Endodermal cell (in vitro differentiated cells): ENCODE measurements at regions not wholly inside any gene's neighbourhood (a gene's known extent, or its start where the extent isn't known, plus 50 kb on each side); places are given as distances from the start of the nearest gene placed in this dataset.

Source experiments
- DNase-seq: peaks from one replicate; pipeline ENCODE4 v3.0.0-alpha.2; 2017
- H3K27ac ChIP-seq: 2 replicates; pipeline ENCODE4 v1.5.1; 2013; ENCODE audit warnings: mild to moderate bottlenecking, low read depth, low read length, moderate library complexity
- H3K27me3 ChIP-seq: 2 replicates; pipeline ENCODE4 v1.6.1; 2013; ENCODE audit warnings: mild to moderate bottlenecking, low read length, moderate library complexity; ENCODE audit not compliant: insufficient read depth, control insufficient read depth, poor library complexity, severe bottlenecking
- H3K36me3 ChIP-seq: 2 replicates; pipeline ENCODE4 v1.7.0; 2013; ENCODE audit warnings: mild to moderate bottlenecking, low read length, moderate library complexity; ENCODE audit not compliant: control insufficient read depth, insufficient read depth
- H3K4me1 ChIP-seq: one replicate; pipeline ENCODE4 v1.7.0; 2013; ENCODE audit warnings: low read length; ENCODE audit not compliant: control insufficient read depth, insufficient read depth
- H3K4me3 ChIP-seq: 2 replicates; pipeline ENCODE4 v1.5.1; 2013; ENCODE audit warnings: mild to moderate bottlenecking, low read length, moderate library complexity
- H3K9ac ChIP-seq: 2 replicates; pipeline ENCODE4 v1.6.1; 2013; ENCODE audit warnings: mild to moderate bottlenecking, low read length, moderate library complexity; ENCODE audit not compliant: poor library complexity, severe bottlenecking; ENCODE audit errors: extremely low read depth
- H3K9me3 ChIP-seq: 2 replicates; pipeline ENCODE4 v1.6.1; 2013; ENCODE audit warnings: mild to moderate bottlenecking, low read length, moderate library complexity; ENCODE audit not compliant: control insufficient read depth
- H3K27ac Mint-ChIP-seq: 2 replicates; pipeline ENCODE4 v1.8.0; 2020; ENCODE audit warnings: mixed read lengths
- H3K27me3 Mint-ChIP-seq: 2 replicates; pipeline ENCODE4 v1.8.0; 2021; ENCODE audit warnings: mild to moderate bottlenecking, mixed read lengths; ENCODE audit not compliant: insufficient read depth
- H3K36me3 Mint-ChIP-seq: 2 replicates; pipeline ENCODE4 v1.8.0; 2020; ENCODE audit warnings: low read depth, mixed read lengths
- H3K4me1 Mint-ChIP-seq: 2 replicates; pipeline ENCODE4 v1.8.0; 2020; ENCODE audit warnings: mixed read lengths
- H3K4me3 Mint-ChIP-seq: 2 replicates; pipeline ENCODE4 v1.8.0; 2020; ENCODE audit warnings: mild to moderate bottlenecking, moderate library complexity, mixed read lengths
- H3K9me3 Mint-ChIP-seq: 2 replicates; pipeline ENCODE4 v1.8.0; 2020; ENCODE audit warnings: mild to moderate bottlenecking, mixed read lengths
- WGBS, 2 experiments: methylation state at CpG; one replicate each; pipeline versions ENCODE4 v1.1.5 to v1.1.7; 2013; ENCODE audit warnings: missing lambda C conversion rate in 2 of 2, mixed read lengths in 1 of 2; ENCODE audit not compliant: insufficient coverage in 1 of 2, insufficient read length in 1 of 2; 5-methylcytosine and 5-hydroxymethylcytosine counted together
- TF ChIP-seq, protein P1 (sequence below): fragments of 200-600 bp; sonication (generic); conservative IDR thresholded peaks from 2 replicates; pipeline ENCODE4 v1.5.0; 2021; ENCODE audit warnings: antibody characterized with exemption, mild to moderate bottlenecking

DNA sequence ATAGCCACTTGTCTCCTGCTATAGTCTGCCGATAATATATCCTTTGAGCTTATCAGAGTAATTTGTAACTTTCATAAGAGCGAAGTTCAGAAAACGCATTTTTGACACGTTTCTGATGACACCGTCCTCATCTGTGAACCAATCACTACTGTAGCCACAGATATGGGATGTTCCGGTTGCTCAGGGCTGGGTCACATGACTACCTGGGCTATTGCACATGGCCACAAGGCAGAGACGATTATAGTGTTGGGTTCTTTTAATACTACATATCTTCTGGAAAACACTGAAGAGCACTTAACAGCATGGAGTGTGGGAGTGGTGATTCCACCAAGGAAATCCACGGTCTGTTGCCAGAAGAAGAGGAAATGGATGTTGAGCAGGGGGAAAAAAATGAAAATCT is 115.0 kb upstream of the ADRA1B start:
- H3K4me3 Mint-ChIP-seq: no peak overlapping the region
- Histone ChIP-seq H3K36me3 (no peaks in the 10 kb centered on the region), H3K9ac (no peak overlapping the region), H3K27me3 (no peaks in the 10 kb centered on the region), H3K9me3 (no peaks in the 10 kb centered on the region), H3K4me3 (no peak overlapping the region), H3K27ac (no peak overlapping the region), H3K4me1 (no peaks in the 10 kb centered on the region)
- H3K27me3 Mint-ChIP-seq: no peaks in the 10 kb centered on the region
- H3K36me3 Mint-ChIP-seq: no peaks in the 10 kb centered on the region
- H3K27ac Mint-ChIP-seq: no peak overlapping the region
- H3K9me3 Mint-ChIP-seq: no peaks in the 10 kb centered on the region
- WGBS, 2 experiments: 84 to 97% methylated on average over 3 to 8 of the region's 8 CpGs
- TF ChIP-seq, protein P1, sequence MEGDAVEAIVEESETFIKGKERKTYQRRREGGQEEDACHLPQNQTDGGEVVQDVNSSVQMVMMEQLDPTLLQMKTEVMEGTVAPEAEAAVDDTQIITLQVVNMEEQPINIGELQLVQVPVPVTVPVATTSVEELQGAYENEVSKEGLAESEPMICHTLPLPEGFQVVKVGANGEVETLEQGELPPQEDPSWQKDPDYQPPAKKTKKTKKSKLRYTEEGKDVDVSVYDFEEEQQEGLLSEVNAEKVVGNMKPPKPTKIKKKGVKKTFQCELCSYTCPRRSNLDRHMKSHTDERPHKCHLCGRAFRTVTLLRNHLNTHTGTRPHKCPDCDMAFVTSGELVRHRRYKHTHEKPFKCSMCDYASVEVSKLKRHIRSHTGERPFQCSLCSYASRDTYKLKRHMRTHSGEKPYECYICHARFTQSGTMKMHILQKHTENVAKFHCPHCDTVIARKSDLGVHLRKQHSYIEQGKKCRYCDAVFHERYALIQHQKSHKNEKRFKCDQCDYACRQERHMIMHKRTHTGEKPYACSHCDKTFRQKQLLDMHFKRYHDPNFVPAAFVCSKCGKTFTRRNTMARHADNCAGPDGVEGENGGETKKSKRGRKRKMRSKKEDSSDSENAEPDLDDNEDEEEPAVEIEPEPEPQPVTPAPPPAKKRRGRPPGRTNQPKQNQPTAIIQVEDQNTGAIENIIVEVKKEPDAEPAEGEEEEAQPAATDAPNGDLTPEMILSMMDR: no peak
- H3K4me1 Mint-ChIP-seq: no peaks in the 10 kb centered on the region
- DNase-seq: no peak

DNA sequence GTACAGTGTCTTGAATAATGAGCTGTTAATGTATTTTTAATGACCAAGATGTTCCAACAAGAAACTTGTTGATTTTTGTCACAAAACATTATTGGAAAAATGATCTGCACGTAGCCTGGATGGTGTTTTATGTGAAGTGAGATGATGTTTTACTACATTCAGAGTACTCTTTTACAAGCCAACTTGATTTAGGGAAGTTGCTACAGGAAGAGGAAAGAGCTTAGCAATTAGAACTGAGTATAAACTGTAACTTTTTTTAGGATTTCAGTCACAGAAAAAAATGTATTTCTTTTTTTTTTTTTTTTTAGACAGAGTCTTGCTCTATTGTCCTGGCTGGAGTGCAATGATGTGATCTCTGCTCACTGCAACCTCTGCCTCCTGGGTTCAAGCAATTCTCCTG is 113.6 kb upstream of the ADRA1B start:
- WGBS, 2 experiments: 100% methylated on average over 1 of the region's 1 CpG; no CpG with 5 or more reads in 1 of the 2 experiments
- Histone ChIP-seq H3K27ac (no peak overlapping the region), H3K4me1 (no peaks in the 10 kb centered on the region), H3K9me3 (peaks cover 4% of the 10 kb centered on the region), H3K4me3 (no peak overlapping the region), H3K9ac (no peak overlapping the region), H3K36me3 (no peaks in the 10 kb centered on the region), H3K27me3 (no peaks in the 10 kb centered on the region)
- TF ChIP-seq, protein P1: no peak
- peaks cover 8% of the 10 kb centered on the region for H3K9me3 Mint-ChIP-seq
- H3K4me1 Mint-ChIP-seq: no peaks in the 10 kb centered on the region
- no peaks in the 10 kb centered on the region for H3K36me3 Mint-ChIP-seq
- H3K27ac Mint-ChIP-seq: no peak overlapping the region
- no peak overlapping the region for H3K4me3 Mint-ChIP-seq
- no peaks in the 10 kb centered on the region for H3K27me3 Mint-ChIP-seq
- DNase-seq: no peak

DNA sequence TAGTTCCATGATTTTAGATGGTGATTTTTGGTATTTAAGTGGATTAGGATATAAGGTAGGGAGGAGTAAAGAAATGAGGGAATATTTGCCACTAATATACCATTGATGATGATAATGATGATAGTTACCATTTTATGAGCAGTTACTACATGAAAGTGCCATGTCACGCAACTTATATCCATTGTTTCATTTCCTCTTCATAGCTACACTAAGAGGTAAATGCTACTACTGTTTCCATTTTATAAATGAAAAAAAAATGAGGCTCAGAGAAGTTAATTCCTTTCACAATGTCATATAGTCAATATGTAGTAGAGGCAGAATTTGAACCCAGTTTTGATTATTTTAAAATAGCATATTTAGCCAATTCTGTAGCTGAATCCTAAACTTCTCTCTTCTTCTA is 112.2 kb upstream of the ADRA1B start:
- 100% methylated on average over 1 of the region's 1 CpG; no CpG with 5 or more reads in 1 of the 2 experiments for WGBS, 2 experiments
- Histone ChIP-seq H3K4me3 (no peak overlapping the region), H3K4me1 (no peaks in the 10 kb centered on the region), H3K36me3 (no peaks in the 10 kb centered on the region), H3K27ac (no peak overlapping the region), H3K9ac (no peak overlapping the region), H3K9me3 (peaks cover 4% of the 10 kb centered on the region), H3K27me3 (no peaks in the 10 kb centered on the region)
- no peak overlapping the region for H3K4me3 Mint-ChIP-seq
- H3K9me3 Mint-ChIP-seq: peaks cover 9% of the 10 kb centered on the region
- H3K36me3 Mint-ChIP-seq: no peaks in the 10 kb centered on the region
- no peaks in the 10 kb centered on the region for H3K27me3 Mint-ChIP-seq
- TF ChIP-seq, protein P1: no peak
- H3K27ac Mint-ChIP-seq: no peak overlapping the region
- no peaks in the 10 kb centered on the region for H3K4me1 Mint-ChIP-seq
- DNase-seq: no peak
